ENCODE measurements at regions not wholly inside any gene's neighbourhood (a gene's known extent, or its start where the extent isn't known, plus 50 kb on each side); places are given as distances from the start of the nearest gene placed in this dataset.

GRCh38 chr12:90027889-90028634 is 319.4 kb upstream of the ATP2B1 start:
- no peak for DNase-seq (ENCODE audit: low spot score)

DNA sequence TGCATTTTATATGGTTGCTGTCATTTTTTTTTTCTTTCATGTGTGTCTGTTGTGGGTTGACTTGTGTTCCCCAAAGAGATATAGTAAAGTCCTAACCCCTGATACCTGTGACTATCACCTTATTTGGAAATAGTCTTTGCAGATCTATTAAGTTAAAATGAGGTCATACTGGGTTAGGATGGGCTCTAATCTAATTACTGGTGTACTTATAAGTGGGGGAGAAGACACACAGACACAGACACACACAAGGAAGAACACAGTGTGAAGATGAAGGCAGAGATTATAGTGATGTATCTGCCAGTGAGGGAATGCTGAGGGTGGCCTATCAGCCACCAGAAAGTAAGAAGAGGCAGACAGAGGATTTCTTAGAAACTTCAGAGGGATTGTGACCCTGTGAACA is 318.4 kb upstream of the ATP2B1 start:
- no peak for DNase-seq (ENCODE audit: low spot score)

DNA sequence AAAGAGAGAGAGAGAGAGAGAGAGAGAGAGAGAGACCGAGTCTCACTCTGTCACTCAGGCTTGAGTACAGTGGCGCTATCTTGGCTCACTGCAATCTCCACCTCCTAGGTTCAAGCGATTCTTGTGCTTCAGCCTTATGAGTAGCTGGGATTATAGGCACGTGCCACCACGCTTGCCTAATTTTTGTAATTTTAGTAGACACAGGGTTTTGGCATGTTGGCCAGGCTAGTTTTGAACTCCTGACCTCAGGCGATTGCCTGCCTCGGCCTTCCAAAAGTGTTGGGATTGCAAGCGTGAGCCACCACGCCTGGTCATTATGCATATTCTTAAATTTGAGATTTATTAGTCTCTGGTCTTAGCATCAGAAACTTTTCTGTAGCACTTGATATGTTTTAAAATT is 317.9 kb upstream of the ATP2B1 start:
- DNase-seq (ENCODE audit: low spot score), result no peak

GRCh38 chr12:90024262-90024661 is 315.6 kb upstream of the ATP2B1 start:
- peak; percentile 6 for DNase-seq (ENCODE audit: low spot score)

GRCh38 chr12:90023207-90023900 is 314.7 kb upstream of the ATP2B1 start:
- no peak for DNase-seq (ENCODE audit: low spot score)

- DNase-seq (ENCODE audit: low spot score), result no peak
Observed at GRCh38 chr12:90021795-90022440, 313.3 kb upstream of the ATP2B1 start.

DNA sequence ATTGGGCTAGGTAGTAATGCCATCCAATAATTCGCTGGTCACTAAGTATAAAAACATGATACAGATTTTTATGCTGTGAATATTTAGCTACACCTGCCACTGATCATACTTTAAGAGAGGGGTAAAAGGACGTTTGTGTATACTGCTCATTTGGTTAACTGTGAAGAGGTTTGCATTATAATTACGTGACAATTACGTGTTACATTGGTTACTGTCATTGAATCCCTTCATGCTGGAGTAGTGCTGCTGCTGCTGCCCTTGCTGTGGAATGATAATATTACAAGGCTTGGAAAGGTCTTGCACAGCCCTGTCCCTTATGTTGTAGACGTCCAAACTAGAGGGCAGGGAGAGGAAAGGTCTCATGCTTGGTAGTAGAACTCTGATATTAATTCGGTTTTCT is 312.2 kb upstream of the ATP2B1 start:
- no peak for DNase-seq (ENCODE audit: low spot score)

DNA sequence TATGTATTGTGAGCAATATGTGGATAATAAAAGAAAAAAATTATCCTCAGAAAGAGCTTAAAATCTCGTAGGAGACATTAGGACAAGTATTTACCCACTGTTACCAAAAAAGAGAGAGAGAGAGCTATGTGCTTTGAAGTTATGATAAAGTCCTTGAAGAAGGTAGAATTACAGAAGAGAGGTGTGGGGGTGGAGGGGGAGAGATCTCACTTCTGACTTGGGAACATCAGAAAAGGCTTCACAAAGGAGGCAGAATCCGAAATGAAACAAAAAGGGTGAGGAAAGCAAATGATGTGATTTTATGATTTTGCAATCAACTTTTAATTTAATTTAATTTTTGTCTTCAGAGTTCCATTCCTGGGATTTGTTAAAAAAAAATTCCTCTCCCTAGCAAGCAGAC is 311.8 kb upstream of the ATP2B1 start:
- DNase-seq (ENCODE audit: low spot score), result no peak

GRCh38 chr12:90020014-90020413 is 311.4 kb upstream of the ATP2B1 start:
- no peak for DNase-seq (ENCODE audit: low spot score)

GRCh38 chr12:90017316-90017715 is 308.7 kb upstream of the ATP2B1 start:
- DNase-seq (ENCODE audit: low spot score), result no peak

DNA sequence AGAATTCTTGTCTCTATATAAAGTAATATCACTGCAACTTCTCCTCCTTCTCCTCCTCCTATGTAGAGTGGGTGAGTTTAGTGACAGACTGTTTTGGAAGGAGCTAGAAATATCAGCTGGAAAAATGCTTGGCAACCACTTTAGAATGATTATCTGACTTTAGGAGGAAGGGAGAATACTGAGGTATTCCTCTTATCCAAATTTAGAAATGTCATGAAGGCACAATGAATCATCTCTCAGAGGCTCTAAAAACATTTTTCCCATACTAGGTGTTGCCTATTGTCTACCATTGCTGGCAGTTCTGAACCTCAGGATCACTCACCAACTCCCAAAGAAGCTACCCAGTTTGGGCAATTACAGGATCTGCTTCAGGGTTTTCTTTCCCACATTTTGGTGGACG is 306.6 kb upstream of the ATP2B1 start:
- DNase-seq (ENCODE audit: low spot score), result no peak

- DNase-seq (ENCODE audit: low spot score), result no peak
Observed at GRCh38 chr12:90013409-90013808, 304.8 kb upstream of the ATP2B1 start.

DNA sequence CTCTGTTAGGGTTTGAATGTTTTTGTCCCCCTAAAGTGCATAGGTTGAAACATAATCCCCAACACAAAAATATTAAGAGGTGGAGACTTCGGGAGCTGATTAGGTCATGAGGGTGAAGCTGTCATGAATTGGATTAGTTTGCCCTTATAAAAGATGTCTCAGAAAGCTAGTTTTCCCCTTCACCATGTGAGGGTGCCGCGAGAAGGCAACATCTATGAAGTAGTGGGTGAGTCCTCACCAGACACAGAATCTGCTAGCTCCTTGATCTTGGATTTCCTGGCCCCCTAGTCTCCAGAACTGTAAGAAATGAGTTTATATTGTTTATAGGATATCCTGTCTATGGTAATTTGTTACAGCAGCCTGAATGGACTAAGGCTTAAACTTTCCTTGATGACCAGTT is 301.5 kb upstream of the ATP2B1 start:
- no peak for DNase-seq (ENCODE audit: low spot score)

DNA sequence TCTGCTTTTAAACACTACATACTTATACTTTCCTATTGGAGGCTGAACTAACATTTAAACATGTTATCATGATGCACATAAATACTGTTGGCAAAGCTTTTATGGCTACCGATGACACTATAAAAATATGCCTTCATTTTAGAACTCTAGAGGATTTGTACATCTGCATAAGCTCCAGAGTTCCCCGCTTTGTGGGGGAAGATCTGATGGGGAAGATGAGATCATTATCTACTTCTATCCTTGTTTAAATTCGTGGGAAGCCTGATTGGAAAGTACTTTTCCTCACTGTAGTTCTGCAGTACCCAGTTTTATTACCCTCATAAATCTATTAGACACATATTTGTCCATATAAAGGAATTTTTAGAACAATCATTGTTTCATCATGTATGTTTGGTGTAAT is 299.6 kb upstream of the ATP2B1 start:
- DNase-seq (ENCODE audit: low spot score), result no peak

DNA sequence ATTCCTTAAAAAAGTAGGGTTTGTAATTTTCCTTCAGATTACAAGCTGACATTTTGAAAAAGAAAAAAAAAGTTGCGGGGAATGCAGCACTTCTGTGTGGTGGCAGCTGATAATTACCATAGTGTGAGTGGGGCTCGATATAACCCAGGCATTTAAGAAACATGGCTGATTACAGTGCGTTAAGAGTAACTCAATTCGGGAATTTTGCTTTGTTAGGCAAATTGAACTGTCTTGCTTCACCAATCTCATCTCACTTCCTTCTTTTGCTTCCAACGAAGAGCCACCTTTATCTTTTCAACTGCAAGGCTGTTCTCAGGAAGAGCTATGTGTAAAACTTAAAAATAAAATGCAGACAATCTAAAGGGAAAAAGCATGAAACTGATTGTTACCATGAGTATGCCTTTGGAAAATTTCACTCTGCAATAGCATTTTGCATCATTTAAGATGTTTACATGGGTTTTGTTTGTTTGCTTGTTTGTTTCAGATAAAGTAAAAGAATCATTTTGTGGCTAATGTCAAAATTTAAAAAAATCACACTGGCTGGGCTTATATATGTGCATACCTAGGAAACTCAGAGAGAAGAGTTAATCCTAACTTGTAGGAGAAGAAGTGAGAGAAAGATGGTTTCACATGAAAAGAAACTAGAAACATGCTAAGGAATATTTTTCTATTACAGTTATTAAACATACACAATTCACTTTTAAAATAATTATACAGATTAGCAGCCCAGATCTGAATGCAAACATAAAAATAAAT is 295.9 kb upstream of the ATP2B1 start:
- DNase-seq (ENCODE audit: low spot score), result no peak

DNA sequence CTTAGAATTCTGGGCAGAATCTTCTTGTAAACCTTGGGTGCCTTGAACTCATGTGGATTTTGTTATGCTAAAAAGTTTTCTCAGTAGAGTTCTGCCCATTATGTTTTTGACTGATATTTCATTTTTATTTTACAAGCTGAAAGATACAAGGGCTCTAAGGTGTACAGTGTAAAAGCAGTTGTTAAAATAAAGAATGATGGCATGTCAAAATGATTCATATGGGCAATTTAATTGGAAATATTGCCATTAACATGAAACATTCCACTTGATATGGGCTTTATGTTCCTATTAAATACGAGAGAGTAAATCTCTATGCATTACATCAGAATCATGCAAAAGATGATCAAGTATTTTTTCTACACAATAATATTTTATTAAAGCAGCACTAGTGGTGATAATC is 295.1 kb upstream of the ATP2B1 start:
- DNase-seq (ENCODE audit: low spot score), result no peak

GRCh38 chr12:90000721-90001120 is 292.1 kb upstream of the ATP2B1 start:
- no peak for DNase-seq (ENCODE audit: low spot score)

DNA sequence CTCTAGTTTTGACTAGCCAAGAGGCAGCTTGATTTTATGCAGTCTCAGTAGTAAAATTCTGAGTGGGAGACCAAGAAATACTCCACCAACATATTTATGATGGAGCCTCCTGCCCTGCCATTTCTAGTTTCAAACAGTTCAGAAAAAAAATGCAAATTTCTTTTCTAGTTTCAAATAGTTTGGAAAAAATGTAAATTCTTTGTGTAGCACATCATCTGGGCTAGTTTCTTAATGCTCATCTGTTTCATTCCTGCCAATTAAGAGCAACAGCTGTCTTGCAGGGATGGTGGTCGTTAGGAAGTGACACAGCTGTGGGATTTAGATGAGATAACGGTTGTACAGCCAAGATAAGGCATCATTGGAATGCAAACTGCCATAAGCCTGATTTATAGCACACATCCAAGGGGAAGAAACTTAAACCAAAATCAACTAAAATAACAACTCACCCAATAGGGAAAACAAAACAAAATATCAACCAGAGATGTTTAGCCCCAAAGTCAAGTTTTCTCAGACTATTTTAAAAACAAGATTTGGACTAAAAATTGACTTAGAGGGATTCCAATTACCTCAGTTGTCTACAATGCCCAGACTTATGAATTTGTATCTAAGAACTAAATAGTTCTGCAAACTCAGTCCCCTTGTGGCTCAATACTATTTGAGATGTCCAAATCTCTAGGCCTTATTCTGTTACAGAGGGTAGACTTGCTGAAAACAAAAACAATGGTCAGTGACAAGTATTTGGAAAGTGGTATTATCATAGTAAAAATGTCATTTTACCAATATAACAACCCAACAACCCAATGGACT is 291.3 kb upstream of the ATP2B1 start:
- DNase-seq (ENCODE audit: low spot score), result no peak

- DNase-seq (ENCODE audit: low spot score), result no peak
Observed at GRCh38 chr12:89995870-89996269, 287.2 kb upstream of the ATP2B1 start.

DNA sequence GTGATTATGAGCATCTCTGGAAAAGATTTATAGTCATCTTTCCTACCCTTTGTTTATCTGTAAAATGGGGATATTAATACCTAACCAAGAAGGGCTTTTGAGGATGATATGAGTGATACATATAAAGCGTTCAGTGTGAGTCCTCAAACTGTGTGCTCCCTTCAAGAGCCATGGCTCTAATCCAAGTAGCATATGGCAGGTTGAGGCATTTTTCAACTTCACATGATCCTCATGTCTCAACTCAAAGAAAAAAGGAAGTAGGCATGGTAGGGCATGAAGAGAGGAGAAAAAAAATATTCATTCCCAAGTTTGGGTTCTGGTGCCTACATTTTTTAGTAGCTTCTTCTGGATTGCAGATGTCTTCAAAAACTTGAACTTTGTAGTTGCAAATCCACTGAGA is 286.3 kb upstream of the ATP2B1 start:
- DNase-seq (ENCODE audit: low spot score), result no peak

- DNase-seq (ENCODE audit: low spot score), result no peak
Observed at GRCh38 chr12:89993632-89994031, 285.0 kb upstream of the ATP2B1 start.

Data from HuH-7.5 (cell line).